Neural progenitor cell (in vitro differentiated cells): ENCODE measurements at regions not wholly inside any gene's neighbourhood (a gene's known extent, or its start where the extent isn't known, plus 50 kb on each side); places are given as distances from the start of the nearest gene placed in this dataset.

ENCODE experiments used
- DNase-seq: peaks from one replicate; pipeline ENCODE4 v3.0.0-alpha.2; 2016; ENCODE audit warnings: low spot score
- H2AFZ ChIP-seq: fragments of 200-600 bp; sonication (generic); replicated peaks from 2 replicates; pipeline ENCODE4 v1.6.1; 2016; ENCODE audit warnings: antibody characterized with exemption
- H3F3A ChIP-seq: fragments of 200-600 bp; sonication (generic); 2 replicates; pipeline ENCODE4 v1.6.1; 2016; ENCODE audit warnings: antibody characterized with exemption, low read depth
- H3K27ac ChIP-seq: fragments of 200-600 bp; sonication (generic); 2 replicates; pipeline ENCODE4 v1.5.1; 2016; ENCODE audit warnings: mild to moderate bottlenecking
- H3K27me3 ChIP-seq: fragments of 200-600 bp; sonication (generic); 2 replicates; pipeline ENCODE4 v1.6.1; 2016; ENCODE audit warnings: mild to moderate bottlenecking, moderate library complexity
- H3K36me3 ChIP-seq: fragments of 200-600 bp; sonication (generic); 2 replicates; pipeline ENCODE4 v1.5.1; 2016
- H3K4me1 ChIP-seq: fragments of 200-600 bp; sonication (generic); 2 replicates; pipeline ENCODE4 v1.6.1; 2016; ENCODE audit warnings: mixed run types
- H3K4me2 ChIP-seq: fragments of 200-600 bp; sonication (generic); 2 replicates; pipeline ENCODE4 v1.6.1; 2016
- H3K4me3 ChIP-seq: fragments of 200-600 bp; sonication (generic); 2 replicates; pipeline ENCODE4 v1.5.1; 2016
- H3K79me2 ChIP-seq: fragments of 200-600 bp; sonication (generic); 2 replicates; pipeline ENCODE4 v1.6.1; 2016; ENCODE audit warnings: low read depth
- H3K9ac ChIP-seq: fragments of 200-600 bp; sonication (generic); 2 replicates; pipeline ENCODE4 v1.6.1; 2016
- H3K9me3 ChIP-seq: fragments of 200-600 bp; sonication (generic); 2 replicates; pipeline ENCODE4 v1.5.1; 2016; ENCODE audit warnings: low read depth
- H4K20me1 ChIP-seq: fragments of 200-600 bp; sonication (generic); 2 replicates; pipeline ENCODE4 v1.6.1; 2016; ENCODE audit warnings: low read depth
- H3K27ac Mint-ChIP-seq: 3 replicates; pipeline ENCODE4 v1.8.0; 2021; ENCODE audit warnings: mixed read lengths
- H3K27me3 Mint-ChIP-seq: 2 replicates; pipeline ENCODE4 v1.8.0; 2022; ENCODE audit warnings: low read depth, mild to moderate bottlenecking, inconsistent platforms, moderate library complexity, mixed read lengths; ENCODE audit not compliant: insufficient read depth
- H3K36me3 Mint-ChIP-seq: 3 replicates; pipeline ENCODE4 v1.8.0; 2021; ENCODE audit warnings: mixed read lengths
- H3K4me1 Mint-ChIP-seq: 3 replicates; pipeline ENCODE4 v1.8.0; 2021; ENCODE audit warnings: mixed read lengths
- H3K4me3 Mint-ChIP-seq: 3 replicates; pipeline ENCODE4 v1.8.0; 2021; ENCODE audit warnings: mild to moderate bottlenecking, moderate library complexity, mixed read lengths
- H3K9me3 Mint-ChIP-seq: 3 replicates; pipeline ENCODE4 v1.8.0; 2020; ENCODE audit warnings: mixed read lengths
- CTCF ChIP-seq: fragments of 200-600 bp; sonication (generic); IDR thresholded peaks from 2 replicates; pipeline ENCODE4 v1.5.1; 2017; ENCODE audit warnings: antibody characterized with exemption, mild to moderate bottlenecking
- EZH2 ChIP-seq: fragments of 200-600 bp; sonication (generic); IDR thresholded peaks from 2 replicates; pipeline ENCODE4 v1.6.1; 2017; ENCODE audit warnings: antibody characterized with exemption, mild to moderate bottlenecking, moderate library complexity
- EZH2phosphoT487 ChIP-seq: fragments of 200-600 bp; sonication (generic); IDR thresholded peaks from 2 replicates; pipeline ENCODE4 v1.6.1; 2017; ENCODE audit warnings: antibody characterized with exemption

- Histone ChIP-seq H2AFZ (no peak overlapping the region), H4K20me1 (no peaks in the 10 kb centered on the region), H3K9me3 (no peaks in the 10 kb centered on the region), H3K36me3 (no peaks in the 10 kb centered on the region), H3K27me3 (no peaks in the 10 kb centered on the region), H3K4me2 (no peak overlapping the region), H3K79me2 (no peaks in the 10 kb centered on the region), H3K4me1 (no peaks in the 10 kb centered on the region), H3K27ac (no peak overlapping the region), H3F3A (no peaks in the 10 kb centered on the region), H3K9ac (no peak overlapping the region), H3K4me3 (no peak overlapping the region)
- H3K27me3 Mint-ChIP-seq: no peaks in the 10 kb centered on the region
- H3K4me1 Mint-ChIP-seq: peaks cover 4% of the 10 kb centered on the region
- H3K9me3 Mint-ChIP-seq: no peaks in the 10 kb centered on the region
- H3K27ac Mint-ChIP-seq: no peak overlapping the region
- H3K4me3 Mint-ChIP-seq: no peak overlapping the region
- DNase-seq: no peak
- no peak for TF ChIP-seq EZH2
- TF ChIP-seq EZH2phosphoT487: no peak
- TF ChIP-seq CTCF: no peak
- no peaks in the 10 kb centered on the region for H3K36me3 Mint-ChIP-seq
These were observed 458.1 kb upstream of the INTU start for GRCh38 chr4:127174616-127175015.

DNA sequence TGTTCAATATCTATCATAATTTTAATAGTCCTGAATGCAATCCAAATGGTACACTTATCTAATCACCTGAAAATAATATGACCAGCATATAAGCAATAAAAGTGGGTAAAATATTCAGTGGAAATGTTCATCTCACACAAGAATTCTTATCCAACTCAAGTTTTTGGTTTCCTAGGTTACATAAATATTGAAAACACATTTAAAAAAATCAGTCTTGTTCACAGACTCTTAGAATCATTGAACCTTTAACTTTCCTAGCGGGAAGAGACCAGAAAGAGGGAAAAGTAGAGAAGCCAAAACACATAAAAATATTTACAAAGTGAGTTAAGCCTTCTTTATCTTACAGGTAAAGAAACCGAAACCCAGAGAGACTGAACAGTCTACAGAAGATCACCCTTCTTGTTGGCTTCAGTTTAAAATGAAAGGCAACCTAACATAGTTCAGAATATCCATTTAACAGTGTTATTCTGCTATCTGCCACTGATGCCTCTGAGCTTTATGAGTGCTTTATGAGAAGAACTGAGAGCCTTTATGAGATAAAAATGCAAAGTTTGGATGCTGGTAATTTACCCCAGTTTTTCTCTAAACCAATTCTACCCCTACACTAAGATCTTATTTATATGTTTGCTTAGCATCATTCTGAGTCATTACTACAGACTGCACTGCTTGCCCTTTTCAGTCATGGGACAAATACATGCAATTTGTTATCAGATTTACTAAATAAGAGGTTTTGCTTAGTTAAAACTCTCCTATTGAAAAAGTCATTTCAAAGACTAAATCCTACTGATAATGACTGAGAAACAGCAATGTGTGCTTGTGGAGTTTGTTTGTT is 453.3 kb upstream of the INTU start:
- no peaks in the 10 kb centered on the region for H3K36me3 Mint-ChIP-seq
- TF ChIP-seq CTCF (no peak), EZH2 (no peak), EZH2phosphoT487 (no peak)
- Histone ChIP-seq H3K36me3 (no peaks in the 10 kb centered on the region), H2AFZ (no peak overlapping the region), H3K4me1 (no peaks in the 10 kb centered on the region), H3K4me3 (no peak overlapping the region), H3K27me3 (no peaks in the 10 kb centered on the region), H4K20me1 (no peaks in the 10 kb centered on the region), H3K4me2 (no peak overlapping the region), H3K9me3 (no peaks in the 10 kb centered on the region), H3K79me2 (no peaks in the 10 kb centered on the region), H3F3A (no peaks in the 10 kb centered on the region), H3K27ac (no peak overlapping the region), H3K9ac (no peak overlapping the region)
- H3K9me3 Mint-ChIP-seq: peaks cover 9% of the 10 kb centered on the region
- no peaks in the 10 kb centered on the region for H3K27me3 Mint-ChIP-seq
- DNase-seq: no peak
- no peak overlapping the region for H3K27ac Mint-ChIP-seq
- peaks cover 4% of the 10 kb centered on the region for H3K4me1 Mint-ChIP-seq
- H3K4me3 Mint-ChIP-seq: no peak overlapping the region

DNA sequence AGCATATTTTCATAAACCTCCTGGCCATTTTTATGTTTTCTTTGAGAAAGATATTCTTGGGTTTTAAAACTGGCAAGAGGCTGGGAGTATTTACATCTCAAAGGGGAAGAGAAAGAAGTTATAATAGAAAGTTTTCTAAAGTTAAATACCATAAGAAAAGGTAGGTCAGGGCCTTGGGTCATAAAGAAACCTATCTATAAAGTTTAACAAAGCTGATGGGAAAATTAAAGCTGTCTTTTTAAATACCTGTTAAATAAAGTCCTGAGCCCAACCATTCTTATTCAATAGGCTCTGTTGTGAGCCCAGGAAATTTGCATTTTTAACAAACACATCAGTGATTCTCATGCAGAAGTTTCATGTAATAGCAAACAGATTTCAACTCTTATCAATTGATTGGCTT is 451.8 kb upstream of the INTU start:
- H3K4me3 Mint-ChIP-seq: no peak overlapping the region
- no peak for TF ChIP-seq EZH2phosphoT487
- no peak for TF ChIP-seq CTCF
- TF ChIP-seq EZH2: no peak

More for the DNA sequence above, 451.8 kb upstream of the INTU start:
- no peaks in the 10 kb centered on the region for H3K4me1 ChIP-seq
- H3K9ac ChIP-seq: no peak overlapping the region
- no peaks in the 10 kb centered on the region for H3K36me3 ChIP-seq
- H3K9me3 Mint-ChIP-seq: peaks cover 20% of the 10 kb centered on the region
- no peak overlapping the region for H3K4me3 ChIP-seq
- H3F3A ChIP-seq: no peaks in the 10 kb centered on the region
- no peak overlapping the region for H3K27ac Mint-ChIP-seq
- DNase-seq: no peak
- no peaks in the 10 kb centered on the region for H3K27me3 ChIP-seq
- H3K9me3 ChIP-seq: no peaks in the 10 kb centered on the region
- H4K20me1 ChIP-seq: no peaks in the 10 kb centered on the region
- no peak overlapping the region for H3K27ac ChIP-seq
- H3K36me3 Mint-ChIP-seq: no peaks in the 10 kb centered on the region
- H2AFZ ChIP-seq: no peak overlapping the region
- H3K4me2 ChIP-seq: no peak overlapping the region
- H3K27me3 Mint-ChIP-seq: no peaks in the 10 kb centered on the region
- H3K4me1 Mint-ChIP-seq: peaks cover 4% of the 10 kb centered on the region
- no peaks in the 10 kb centered on the region for H3K79me2 ChIP-seq
